ENCODE measurements at regions not wholly inside any gene's neighbourhood (a gene's known extent, or its start where the extent isn't known, plus 50 kb on each side); places are given as distances from the start of the nearest gene placed in this dataset.
"Not testable (repeated sequence)": the region's sequence is repeated elsewhere in the genome, so short reads cannot be mapped to it uniquely, and the experiment has no call there.

DNA sequence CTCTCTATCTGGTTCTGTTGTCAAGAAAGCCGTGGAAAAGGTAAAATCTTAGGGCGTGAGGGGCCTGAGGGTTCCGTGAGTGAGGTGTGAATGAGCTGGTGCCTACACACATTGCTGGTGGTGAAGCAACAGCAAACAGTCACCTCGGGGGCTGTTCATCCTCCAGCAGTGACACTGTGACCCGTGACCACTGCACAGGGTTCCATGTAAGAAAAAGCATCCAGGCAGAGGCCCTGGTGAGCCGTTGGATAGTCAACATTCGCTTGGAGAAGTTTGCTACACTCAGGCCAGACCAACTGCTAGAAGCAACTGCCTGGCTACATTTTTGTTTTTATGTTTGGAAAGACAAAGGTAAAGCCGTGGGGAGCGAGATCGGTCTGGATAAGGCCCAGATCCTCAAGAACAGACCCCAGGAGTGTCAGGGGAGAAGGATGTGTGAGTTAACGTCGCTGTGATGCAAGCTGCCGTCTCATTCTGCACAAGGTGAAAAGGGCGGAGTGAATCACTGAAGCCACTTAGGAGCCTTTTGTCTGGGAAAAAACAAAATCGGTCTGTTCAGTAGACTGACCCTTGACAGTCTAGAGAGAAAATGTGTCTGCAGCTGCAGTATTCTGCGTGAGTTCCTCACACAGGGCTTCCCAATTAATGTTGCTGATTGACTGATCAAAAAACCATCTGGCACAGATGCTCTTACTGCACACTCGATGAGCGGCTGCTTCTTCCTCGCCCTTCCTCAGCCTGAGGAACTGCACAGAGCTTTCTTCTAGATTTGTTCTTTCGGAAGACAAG lies 404.0 kb downstream of the SMOC2 start:
- no peak overlapping the region for H3K4me3 Mint-ChIP-seq
- H3K27me3 Mint-ChIP-seq (ENCODE audit: low read depth), result peaks cover 12% of the 10 kb centered on the region
- TF ChIP-seq, protein P1, sequence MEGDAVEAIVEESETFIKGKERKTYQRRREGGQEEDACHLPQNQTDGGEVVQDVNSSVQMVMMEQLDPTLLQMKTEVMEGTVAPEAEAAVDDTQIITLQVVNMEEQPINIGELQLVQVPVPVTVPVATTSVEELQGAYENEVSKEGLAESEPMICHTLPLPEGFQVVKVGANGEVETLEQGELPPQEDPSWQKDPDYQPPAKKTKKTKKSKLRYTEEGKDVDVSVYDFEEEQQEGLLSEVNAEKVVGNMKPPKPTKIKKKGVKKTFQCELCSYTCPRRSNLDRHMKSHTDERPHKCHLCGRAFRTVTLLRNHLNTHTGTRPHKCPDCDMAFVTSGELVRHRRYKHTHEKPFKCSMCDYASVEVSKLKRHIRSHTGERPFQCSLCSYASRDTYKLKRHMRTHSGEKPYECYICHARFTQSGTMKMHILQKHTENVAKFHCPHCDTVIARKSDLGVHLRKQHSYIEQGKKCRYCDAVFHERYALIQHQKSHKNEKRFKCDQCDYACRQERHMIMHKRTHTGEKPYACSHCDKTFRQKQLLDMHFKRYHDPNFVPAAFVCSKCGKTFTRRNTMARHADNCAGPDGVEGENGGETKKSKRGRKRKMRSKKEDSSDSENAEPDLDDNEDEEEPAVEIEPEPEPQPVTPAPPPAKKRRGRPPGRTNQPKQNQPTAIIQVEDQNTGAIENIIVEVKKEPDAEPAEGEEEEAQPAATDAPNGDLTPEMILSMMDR (IDR thresholded peaks at IDR 0.05; ENCODE audit: unreplicated experiment), result no peak
- no peaks in the 10 kb centered on the region for H3K9me3 Mint-ChIP-seq
- no peak overlapping the region for H3K27ac Mint-ChIP-seq
- no peaks in the 10 kb centered on the region for H3K36me3 Mint-ChIP-seq
- DNase-seq (ENCODE audit: low spot score in 2 of 2, unreplicated experiment in 2 of 2), result no peak
- H3K4me1 Mint-ChIP-seq, result no peaks in the 10 kb centered on the region

DNA sequence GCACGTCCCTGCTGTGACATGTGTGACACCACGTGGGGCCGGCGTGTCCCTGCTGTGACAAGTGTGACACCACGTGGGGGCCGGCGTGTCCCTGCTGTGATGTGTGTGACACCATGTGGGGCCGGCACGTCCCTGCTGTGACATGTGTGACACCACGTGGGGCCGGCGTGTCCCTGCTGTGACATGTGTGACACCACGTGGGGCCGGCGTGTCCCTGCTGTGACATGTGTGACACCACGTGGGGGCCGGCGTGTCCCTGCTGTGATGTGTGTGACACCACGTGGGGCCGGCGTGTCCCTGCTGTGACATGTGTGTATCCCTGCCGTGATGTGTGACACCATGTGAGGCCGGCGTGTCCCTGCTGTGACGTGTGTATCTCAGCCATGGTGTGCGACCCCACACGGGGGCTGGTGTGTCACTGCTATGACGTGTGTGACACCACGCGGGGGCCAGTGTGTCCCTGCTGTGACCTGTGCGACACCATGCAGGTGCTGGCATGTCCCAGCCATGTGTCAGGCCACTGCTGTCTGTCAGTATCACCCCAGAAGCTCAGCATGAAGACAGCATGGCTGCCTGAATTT lies 401.7 kb downstream of the SMOC2 start:
- H3K36me3 Mint-ChIP-seq; H3K4me3 Mint-ChIP-seq; DNase-seq (ENCODE audit: low spot score in 2 of 2, unreplicated experiment in 2 of 2); H3K27ac Mint-ChIP-seq; H3K9me3 Mint-ChIP-seq: not testable (repeated sequence)
- Mint-ChIP-seq H3K27me3 (ENCODE audit: low read depth) (peaks cover 26% of the 10 kb centered on the region), H3K4me1 (peaks cover 13% of the 10 kb centered on the region)

DNA sequence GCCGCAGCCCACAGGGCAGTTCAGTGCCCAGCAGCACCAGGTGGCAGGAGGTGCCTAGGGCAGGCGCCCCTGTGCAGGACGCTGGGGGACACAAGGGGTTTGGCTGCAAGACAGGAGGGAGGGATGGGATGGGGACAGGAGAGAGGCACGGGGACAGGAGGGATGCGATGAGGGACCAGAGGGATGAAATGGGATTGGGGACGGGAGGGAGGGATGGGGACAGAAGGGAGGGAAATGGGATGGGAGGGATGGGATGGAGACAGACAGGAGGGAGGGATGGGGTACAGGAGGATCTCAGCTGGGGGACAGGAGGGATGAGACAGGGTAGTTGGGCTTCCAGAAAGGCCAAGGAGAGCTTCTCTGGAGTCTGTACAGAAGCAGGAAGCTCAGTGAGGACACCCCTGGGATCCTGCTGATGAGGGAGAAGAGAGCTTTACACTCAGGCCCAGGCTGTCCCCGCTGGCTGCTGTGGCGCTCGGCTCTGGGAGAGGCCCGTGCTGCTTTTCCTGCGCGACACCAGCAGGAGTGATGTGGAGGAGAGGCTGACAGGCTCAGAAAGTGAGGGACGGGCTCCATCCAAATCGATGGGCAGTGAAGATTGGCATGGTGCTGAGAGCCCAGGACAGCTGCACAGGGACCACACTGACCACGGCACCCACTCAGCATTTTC lies 400.8 kb downstream of the SMOC2 start:
- Mint-ChIP-seq H3K4me3 (no peak overlapping the region), H3K36me3 (no peaks in the 10 kb centered on the region), H3K27ac (no peak overlapping the region), H3K9me3 (no peaks in the 10 kb centered on the region), H3K4me1 (peaks cover 23% of the 10 kb centered on the region), H3K27me3 (ENCODE audit: low read depth) (peaks cover 26% of the 10 kb centered on the region)
- no peak for DNase-seq (ENCODE audit: low spot score in 2 of 2, unreplicated experiment in 2 of 2)
- TF ChIP-seq, protein P1 (IDR thresholded peaks at IDR 0.05; ENCODE audit: unreplicated experiment), result no peak

DNA sequence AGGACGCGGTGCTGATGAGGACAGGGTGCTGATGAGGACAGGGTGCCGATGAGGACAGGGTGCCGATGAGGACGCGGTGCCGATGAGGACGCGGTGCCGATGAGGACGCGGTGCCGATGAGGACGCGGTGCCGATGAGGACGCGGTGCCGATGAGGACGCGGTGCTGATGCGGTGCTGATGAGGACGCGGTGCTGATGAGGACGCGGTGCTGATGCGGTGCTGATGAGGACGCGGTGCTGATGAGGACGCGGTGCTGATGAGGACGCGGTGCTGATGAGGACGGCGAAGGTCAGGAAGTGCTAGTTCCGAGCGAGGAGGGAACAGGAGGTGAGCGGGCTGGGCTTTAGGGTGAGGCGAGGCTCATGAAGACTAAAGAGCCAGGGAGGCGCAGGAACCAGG lies 399.9 kb downstream of the SMOC2 start:
- H3K4me3 Mint-ChIP-seq; H3K27ac Mint-ChIP-seq; H3K9me3 Mint-ChIP-seq; DNase-seq (ENCODE audit: low spot score in 2 of 2, unreplicated experiment in 2 of 2); H3K36me3 Mint-ChIP-seq: not testable (repeated sequence)
- Mint-ChIP-seq H3K4me1 (peaks cover 26% of the 10 kb centered on the region), H3K27me3 (ENCODE audit: low read depth) (peaks cover 26% of the 10 kb centered on the region)

DNA sequence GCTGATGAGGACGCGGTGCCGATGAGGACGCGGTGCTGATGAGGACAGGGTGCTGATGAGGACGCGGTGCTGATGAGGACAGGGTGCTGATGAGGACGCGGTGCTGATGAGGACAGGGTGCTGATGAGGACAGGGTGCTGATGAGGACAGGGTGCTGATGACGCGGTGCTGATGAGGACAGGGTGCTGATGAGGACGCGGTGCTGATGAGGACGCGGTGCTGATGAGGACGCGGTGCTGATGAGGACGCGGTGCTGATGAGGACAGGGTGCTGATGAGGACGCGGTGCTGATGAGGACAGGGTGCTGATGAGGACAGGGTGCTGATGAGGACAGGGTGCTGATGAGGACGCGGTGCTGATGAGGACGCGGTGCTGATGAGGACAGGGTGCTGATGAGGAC lies 399.3 kb downstream of the SMOC2 start:
- Mint-ChIP-seq H3K27me3 (ENCODE audit: low read depth) (peaks cover 26% of the 10 kb centered on the region), H3K4me1 (peaks cover 26% of the 10 kb centered on the region)
- H3K27ac Mint-ChIP-seq; DNase-seq (ENCODE audit: low spot score in 2 of 2, unreplicated experiment in 2 of 2); H3K4me3 Mint-ChIP-seq; H3K9me3 Mint-ChIP-seq; H3K36me3 Mint-ChIP-seq: not testable (repeated sequence)

DNA sequence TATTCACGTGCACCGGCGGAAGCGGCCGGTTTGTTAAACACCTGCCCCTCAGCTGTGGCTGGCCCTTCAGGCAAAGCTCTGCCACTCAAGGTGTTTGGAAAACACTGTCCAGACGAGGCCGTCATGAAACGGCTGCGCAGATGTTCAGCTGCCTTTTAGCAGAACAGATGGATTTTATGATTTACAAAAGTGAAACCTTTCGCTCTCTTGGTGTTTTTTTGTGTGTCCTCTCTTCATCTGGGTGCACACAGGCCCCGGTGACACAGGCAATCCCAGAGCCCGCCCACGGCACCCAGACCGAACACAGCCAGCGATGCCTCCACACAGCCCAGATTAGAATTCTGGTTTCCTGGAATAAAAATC lies 397.0 kb downstream of the SMOC2 start:
- Mint-ChIP-seq H3K36me3 (no peaks in the 10 kb centered on the region), H3K27me3 (ENCODE audit: low read depth) (peaks cover 26% of the 10 kb centered on the region), H3K27ac (no peak overlapping the region), H3K4me1 (peaks cover 30% of the 10 kb centered on the region), H3K4me3 (no peak overlapping the region), H3K9me3 (no peaks in the 10 kb centered on the region)
- TF ChIP-seq, protein P1 (IDR thresholded peaks at IDR 0.05; ENCODE audit: unreplicated experiment), result no peak
- no peak for DNase-seq (ENCODE audit: low spot score in 2 of 2, unreplicated experiment in 2 of 2)
